Glutamatergic neuron (in vitro differentiated cells): ENCODE measurements at regions not wholly inside any gene's neighbourhood (a gene's known extent, or its start where the extent isn't known, plus 50 kb on each side); places are given as distances from the start of the nearest gene placed in this dataset.

Source experiments
- DNase-seq: peaks from one replicate; pipeline ENCODE4 v3.0.0; 2022
- H3K27ac Mint-ChIP-seq: one replicate; pipeline ENCODE4 v1.8.0; 2020; ENCODE audit warnings: mild to moderate bottlenecking, mixed read lengths, inconsistent platforms; ENCODE audit not compliant: unreplicated experiment
- H3K27me3 Mint-ChIP-seq: one replicate; pipeline ENCODE4 v1.8.0; 2020; ENCODE audit warnings: mild to moderate bottlenecking, moderate library complexity, mixed read lengths, inconsistent platforms; ENCODE audit not compliant: unreplicated experiment
- H3K36me3 Mint-ChIP-seq: one replicate; pipeline ENCODE4 v1.8.0; 2020; ENCODE audit warnings: mild to moderate bottlenecking, mixed read lengths, inconsistent platforms; ENCODE audit not compliant: unreplicated experiment
- H3K4me1 Mint-ChIP-seq: one replicate; pipeline ENCODE4 v1.8.0; 2020; ENCODE audit warnings: mild to moderate bottlenecking, low read depth, mixed read lengths, inconsistent platforms; ENCODE audit not compliant: unreplicated experiment
- H3K4me3 Mint-ChIP-seq: one replicate; pipeline ENCODE4 v1.8.0; 2020; ENCODE audit warnings: mild to moderate bottlenecking, mixed read lengths, inconsistent platforms; ENCODE audit not compliant: unreplicated experiment
- H3K9me3 Mint-ChIP-seq: one replicate; pipeline ENCODE4 v1.8.0; 2020; ENCODE audit warnings: mild to moderate bottlenecking, moderate library complexity, mixed read lengths, inconsistent platforms; ENCODE audit not compliant: unreplicated experiment
- TF ChIP-seq, protein P1 (sequence below): fragments of 200-600 bp; sonication (generic); IDR thresholded peaks from one replicate; pipeline ENCODE4 v1.5.0; 2021; ENCODE audit not compliant: partially characterized antibody, unreplicated experiment

DNA sequence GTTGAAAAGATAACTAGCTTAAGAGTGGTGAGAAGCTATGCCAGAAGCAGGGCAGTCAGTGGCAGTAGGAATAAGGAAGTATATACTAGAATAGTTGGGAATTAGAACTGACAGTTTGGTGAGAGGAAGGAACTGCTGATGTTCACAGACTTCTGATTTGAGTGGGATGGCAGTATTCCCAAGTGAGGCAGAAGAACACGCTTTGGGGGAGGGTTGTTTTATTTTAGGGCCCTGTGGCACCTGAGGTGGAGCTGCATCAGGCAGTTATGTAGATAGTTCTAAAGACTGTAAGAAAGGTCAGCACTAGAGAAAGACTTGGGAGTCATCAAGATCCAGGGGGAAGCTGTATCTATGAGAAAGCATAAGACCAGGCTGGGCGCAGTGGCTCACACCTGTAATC is 66.3 kb upstream of the TNRC6B start:
- no peak overlapping the region for H3K4me3 Mint-ChIP-seq
- no peak for DNase-seq
- H3K27ac Mint-ChIP-seq: no peak overlapping the region
- no peaks in the 10 kb centered on the region for H3K27me3 Mint-ChIP-seq
- peaks cover 2% of the 10 kb centered on the region for H3K4me1 Mint-ChIP-seq
- H3K9me3 Mint-ChIP-seq: no peaks in the 10 kb centered on the region
- TF ChIP-seq, protein P1, sequence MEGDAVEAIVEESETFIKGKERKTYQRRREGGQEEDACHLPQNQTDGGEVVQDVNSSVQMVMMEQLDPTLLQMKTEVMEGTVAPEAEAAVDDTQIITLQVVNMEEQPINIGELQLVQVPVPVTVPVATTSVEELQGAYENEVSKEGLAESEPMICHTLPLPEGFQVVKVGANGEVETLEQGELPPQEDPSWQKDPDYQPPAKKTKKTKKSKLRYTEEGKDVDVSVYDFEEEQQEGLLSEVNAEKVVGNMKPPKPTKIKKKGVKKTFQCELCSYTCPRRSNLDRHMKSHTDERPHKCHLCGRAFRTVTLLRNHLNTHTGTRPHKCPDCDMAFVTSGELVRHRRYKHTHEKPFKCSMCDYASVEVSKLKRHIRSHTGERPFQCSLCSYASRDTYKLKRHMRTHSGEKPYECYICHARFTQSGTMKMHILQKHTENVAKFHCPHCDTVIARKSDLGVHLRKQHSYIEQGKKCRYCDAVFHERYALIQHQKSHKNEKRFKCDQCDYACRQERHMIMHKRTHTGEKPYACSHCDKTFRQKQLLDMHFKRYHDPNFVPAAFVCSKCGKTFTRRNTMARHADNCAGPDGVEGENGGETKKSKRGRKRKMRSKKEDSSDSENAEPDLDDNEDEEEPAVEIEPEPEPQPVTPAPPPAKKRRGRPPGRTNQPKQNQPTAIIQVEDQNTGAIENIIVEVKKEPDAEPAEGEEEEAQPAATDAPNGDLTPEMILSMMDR: no peak
- no peaks in the 10 kb centered on the region for H3K36me3 Mint-ChIP-seq

DNA sequence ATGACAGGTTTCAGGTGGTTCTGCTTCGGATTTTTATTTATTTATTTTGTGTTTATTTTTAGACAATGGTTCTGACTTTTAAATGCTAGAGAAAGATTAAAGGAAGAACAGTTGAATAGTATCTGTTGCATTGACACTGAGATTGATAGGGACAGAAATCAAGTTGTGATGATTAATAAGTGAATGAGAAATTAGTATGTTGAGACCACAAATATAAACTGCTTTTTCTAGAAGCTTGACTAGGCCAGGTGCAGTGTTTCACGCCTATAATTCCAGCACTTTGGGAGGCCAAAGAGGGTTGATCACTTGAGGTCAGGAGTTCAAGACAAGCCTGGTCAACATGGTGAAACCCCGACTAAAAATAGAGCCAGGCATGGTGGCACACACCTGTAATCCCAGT is 65.1 kb upstream of the TNRC6B start:
- no peak overlapping the region for H3K4me3 Mint-ChIP-seq
- TF ChIP-seq, protein P1: no peak
- no peaks in the 10 kb centered on the region for H3K36me3 Mint-ChIP-seq
- H3K27ac Mint-ChIP-seq: no peak overlapping the region
- DNase-seq: no peak
- peaks cover 2% of the 10 kb centered on the region for H3K4me1 Mint-ChIP-seq
- H3K9me3 Mint-ChIP-seq: no peaks in the 10 kb centered on the region
- no peaks in the 10 kb centered on the region for H3K27me3 Mint-ChIP-seq

- Mint-ChIP-seq H3K27ac (no peak overlapping the region), H3K27me3 (no peaks in the 10 kb centered on the region), H3K9me3 (no peaks in the 10 kb centered on the region), H3K4me3 (no peak overlapping the region), H3K4me1 (no peaks in the 10 kb centered on the region), H3K36me3 (no peaks in the 10 kb centered on the region)
- TF ChIP-seq, protein P1: no peak
- DNase-seq: no peak
Observed at GRCh38 chr22:40113696-40114095, 64.0 kb upstream of the TNRC6B start.

DNA sequence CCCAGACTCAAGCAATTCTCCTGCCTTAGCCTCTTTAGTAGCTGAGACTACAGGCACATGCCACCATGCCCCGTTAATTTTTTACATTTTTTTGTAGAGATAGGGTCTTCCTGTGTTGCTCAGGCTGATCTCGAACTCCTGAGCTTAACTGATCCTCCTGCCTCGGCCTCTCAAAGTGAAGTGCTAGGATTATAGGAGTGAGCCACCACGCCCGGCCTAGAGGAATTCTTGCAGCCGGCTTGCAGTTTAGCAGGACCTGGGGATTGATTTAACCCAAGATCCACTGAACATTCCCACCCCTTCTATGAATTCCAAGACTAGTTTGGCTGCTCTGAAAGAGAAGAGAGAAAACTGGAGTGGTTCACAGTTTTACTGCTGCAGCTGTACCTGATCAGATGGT is 63.3 kb upstream of the TNRC6B start:
- DNase-seq: no peak
- Mint-ChIP-seq H3K27me3 (no peaks in the 10 kb centered on the region), H3K9me3 (no peaks in the 10 kb centered on the region), H3K4me3 (no peak overlapping the region), H3K4me1 (no peaks in the 10 kb centered on the region), H3K27ac (no peak overlapping the region), H3K36me3 (no peaks in the 10 kb centered on the region)
- TF ChIP-seq, protein P1: no peak

- no peaks in the 10 kb centered on the region for H3K36me3 Mint-ChIP-seq
- no peak for DNase-seq
- TF ChIP-seq, protein P1: no peak
- H3K4me1 Mint-ChIP-seq: peaks cover 10% of the 10 kb centered on the region
- H3K9me3 Mint-ChIP-seq: no peaks in the 10 kb centered on the region
- H3K4me3 Mint-ChIP-seq: no peak overlapping the region
- peaks cover 2% of the 10 kb centered on the region for H3K27me3 Mint-ChIP-seq
- no peak overlapping the region for H3K27ac Mint-ChIP-seq
Observed at GRCh38 chr22:40116496-40117200, 61.1 kb upstream of the TNRC6B start.
